HepG2 (cell line): ENCODE measurements at regions not wholly inside any gene's neighbourhood (a gene's known extent, or its start where the extent isn't known, plus 50 kb on each side); places are given as distances from the start of the nearest gene placed in this dataset.

Source experiments
- ATAC-seq: fragments of 200-7000 bp; cut with Tn5 transposase; 3 replicates; pipeline ENCODE4 v1.9.1; 2020; ENCODE audit warnings: mild to moderate bottlenecking, moderate library complexity
- BruUV-seq: library from RNA; stranded (reverse); fragments of 400-500 nt; replicated peaks from 2 replicates; lab custom pipeline; 2021; lab: Mats Ljungman, UMichigan
- CTCF ChIA-PET: fragments of 300-600 bp; formaldehyde crosslinking; extraction: SDS; loops from one replicate; lab custom pipeline; 2021; ENCODE audit warnings: low total read pairs, inconsistent platforms, low intra/inter-chr PET ratio; lab: Yijun Ruan, JAX
- POLR2A ChIA-PET: fragments of 350-600 bp; sonication (Branson Sonifier 250); formaldehyde crosslinking; loops from one replicate; lab custom pipeline; 2020; ENCODE audit warnings: antibody characterized with exemption, inconsistent platforms; lab: Yijun Ruan, JAX
- DNase-seq: peaks from one replicate; pipeline ENCODE4 v3.0.0-alpha.2; 2015; ENCODE audit warnings: low spot score
- FAIRE-seq: peaks from 3 replicates; lab custom pipeline; 2011; peaks lifted over from hg19 to GRCh38; lab: Jason Lieb, UNC
- H2AFZ ChIP-seq: one replicate; pipeline ENCODE4 v1.6.1; 2011; ENCODE audit warnings: low read length, inconsistent platforms
- H3K27ac ChIP-seq: fragments of 300-600 bp; 3 replicates; pipeline ENCODE4 v1.8.0; 2011; ENCODE audit warnings: mixed run types, mild to moderate bottlenecking, mixed read lengths, low read length, inconsistent platforms; ENCODE audit not compliant: insufficient read depth; ENCODE audit errors: extremely low read length
- H3K27me3 ChIP-seq, 2 experiments: fragments of 200-600 bp in 1 of 2; 2 replicates in 1 of 2; 3 replicates in 1 of 2; pipeline versions ENCODE4 v1.6.0 to v1.8.0; 2011; ENCODE audit warnings: low read length in 2 of 2, mild to moderate bottlenecking in 2 of 2, moderate library complexity in 2 of 2, inconsistent platforms in 1 of 2; ENCODE audit not compliant: insufficient read depth in 2 of 2, control insufficient read depth in 1 of 2
- H3K36me3 ChIP-seq, 2 experiments: fragments of 200-600 bp in 1 of 2; replicated peaks in 1 of 2; 2 replicates in 1 of 2; 3 replicates in 1 of 2; pipeline versions ENCODE4 v1.5.1 to v1.8.0; 2011; ENCODE audit warnings: low read length in 2 of 2, inconsistent platforms in 1 of 2; ENCODE audit not compliant: insufficient read depth in 2 of 2, control insufficient read depth in 1 of 2
- H3K4me1 ChIP-seq: 2 replicates; pipeline ENCODE4 v1.5.1; 2012; ENCODE audit warnings: low read length, inconsistent platforms; ENCODE audit not compliant: insufficient read depth
- H3K4me2 ChIP-seq: 2 replicates; pipeline ENCODE4 v1.6.0; 2011; ENCODE audit warnings: low read depth, low read length, inconsistent platforms
- H3K4me3 ChIP-seq, 3 experiments: fragments of 200-600 bp in 1 of 3; sonication (generic), shearing (Covaris generic) in 1 of 3; replicated peaks in 1 of 3; 2 replicates each; pipeline ENCODE4 v1.5.1; 2011 to 2016; ENCODE audit warnings: low read length in 3 of 3, inconsistent platforms in 2 of 3, low read depth in 2 of 3, mild to moderate bottlenecking in 2 of 3, control low read depth in 1 of 3, mixed read lengths in 1 of 3; ENCODE audit not compliant: insufficient read depth in 1 of 3
- H3K79me2 ChIP-seq: one replicate; pipeline ENCODE4 v1.6.1; 2011; ENCODE audit warnings: low read length, inconsistent platforms; ENCODE audit not compliant: insufficient read depth
- H3K9ac ChIP-seq: 2 replicates; pipeline ENCODE4 v1.6.0; 2011; ENCODE audit warnings: mild to moderate bottlenecking, low read depth, low read length, inconsistent platforms; ENCODE audit not compliant: insufficient read depth
- H3K9me3 ChIP-seq: 2 replicates; pipeline ENCODE4 v1.5.1; 2012; ENCODE audit warnings: mild to moderate bottlenecking, low read length
- H4K20me1 ChIP-seq: 2 replicates; pipeline ENCODE4 v1.6.0; 2011; ENCODE audit warnings: inconsistent platforms, mild to moderate bottlenecking, low read length, moderate library complexity; ENCODE audit not compliant: insufficient read depth
- CREBL2 ChIP-seq: sonication (generic); formaldehyde crosslinking; IDR thresholded peaks from 2 replicates; pipeline ENCODE4 v1.8.1; 2023; ENCODE audit warnings: missing genetic modification reagents, mild to moderate bottlenecking, borderline replicate concordance
- EEA1 ChIP-seq: sonication (generic); formaldehyde crosslinking; IDR thresholded peaks from 2 replicates; pipeline ENCODE4 v1.5.1; 2020; ENCODE audit warnings: mild to moderate bottlenecking, missing genetic modification reagents, borderline replicate concordance
- FOXJ3 ChIP-seq: sonication (generic); formaldehyde crosslinking; IDR thresholded peaks from 2 replicates; pipeline ENCODE4 v1.4.0; 2020; ENCODE audit warnings: missing genetic modification reagents, mild to moderate bottlenecking, borderline replicate concordance
- HMG20A ChIP-seq: IDR thresholded peaks from 2 replicates; pipeline ENCODE4 v1.6.1; 2016; ENCODE audit warnings: borderline replicate concordance
- MEF2D ChIP-seq: sonication (generic); formaldehyde crosslinking; IDR thresholded peaks from 2 replicates; pipeline ENCODE4 v1.5.1; 2020; ENCODE audit warnings: mild to moderate bottlenecking, missing genetic modification reagents
- NFYB ChIP-seq: sonication (generic); formaldehyde crosslinking; IDR thresholded peaks from 2 replicates; pipeline ENCODE4 v1.4.0; 2020; ENCODE audit warnings: missing genetic modification reagents
- REL ChIP-seq: sonication (generic); formaldehyde crosslinking; conservative IDR thresholded peaks from 2 replicates; pipeline ENCODE4 v1.8.0; 2022; ENCODE audit warnings: mild to moderate bottlenecking, missing genetic modification reagents, moderate library complexity
- ZBTB21 ChIP-seq: sonication (generic); formaldehyde crosslinking; IDR thresholded peaks from 2 replicates; pipeline ENCODE4 v1.4.0; 2020; ENCODE audit warnings: missing genetic modification reagents
- ZFP90 ChIP-seq: sonication (generic); formaldehyde crosslinking; IDR thresholded peaks from 2 replicates; pipeline ENCODE4 v1.8.0; 2022; ENCODE audit warnings: missing genetic modification reagents, mild to moderate bottlenecking, inconsistent platforms, borderline replicate concordance
- ZNF44 ChIP-seq: sonication (generic); formaldehyde crosslinking; IDR thresholded peaks from 2 replicates; pipeline ENCODE4 v1.5.1; 2020; ENCODE audit warnings: mild to moderate bottlenecking, missing genetic modification reagents
- ZNF564 ChIP-seq: sonication (generic); formaldehyde crosslinking; IDR thresholded peaks from 2 replicates; pipeline ENCODE4 v1.8.1; 2023; ENCODE audit warnings: mild to moderate bottlenecking, missing genetic modification reagents
- ZNF567 ChIP-seq: sonication (generic); formaldehyde crosslinking; IDR thresholded peaks from 2 replicates; pipeline ENCODE4 v1.8.1; 2023; ENCODE audit warnings: mild to moderate bottlenecking, missing genetic modification reagents, borderline replicate concordance
- ZSCAN31 ChIP-seq: sonication (generic); formaldehyde crosslinking; IDR thresholded peaks from 2 replicates; pipeline ENCODE4 v1.5.0; 2020; ENCODE audit warnings: low read depth, mild to moderate bottlenecking, missing genetic modification reagents
- WGBS: methylation state at CpG from one replicate; pipeline ENCODE4 v1.1.6; 2017; ENCODE audit warnings: low lambda C conversion rate; 5-methylcytosine and 5-hydroxymethylcytosine counted together
- in situ Hi-C: cut with HindIII; loops from 2 replicates; pipeline ENCODE4 v1.10.0; 2017; ENCODE audit warnings: low pct_unique_long_range_greater_than_20kb; ENCODE audit not compliant: extremely low pct_ligation_motif_present
- intact Hi-C: fragments of 100-400 bp; cut with micrococcal nuclease; formaldehyde crosslinking; loops from one replicate; pipeline ENCODE4 v1.10.0; 2022; ENCODE audit not compliant: unreplicated experiment

- H2AFZ ChIP-seq: no peak overlapping the region
- H3K9me3 ChIP-seq: no peaks in the 10 kb centered on the region
- FAIRE-seq (no peak), ATAC-seq (no peak), DNase-seq (no peak)
- no peak overlapping the region for H3K9ac ChIP-seq
- no peaks in the 10 kb centered on the region for H4K20me1 ChIP-seq
- H3K27ac ChIP-seq: no peak overlapping the region
- CTCF ChIA-PET: no interaction called here
- intact Hi-C loops: no loop called here
- TF ChIP-seq CREBL2 (no peak), ZNF44 (no peak), ZBTB21 (no peak), FOXJ3 (no peak), NFYB (CRISPR knock-in tag) (no peak), ZNF567 (CRISPR knock-in tag) (no peak), ZFP90 (CRISPR knock-in tag) (no peak), EEA1 (no peak), REL (CRISPR knock-in tag) (no peak), ZNF564 (CRISPR knock-in tag) (no peak), HMG20A (CRISPR knock-in tag) (no peak), MEF2D (CRISPR knock-in tag) (no peak), ZSCAN31 (no peak)
- no peak overlapping the region for H3K4me3 ChIP-seq
- H3K27me3 ChIP-seq: no peaks in the 10 kb centered on the region
- peaks cover 7% of the 10 kb centered on the region for H3K4me1 ChIP-seq
- no peak overlapping the region for H3K4me2 ChIP-seq
- H3K79me2 ChIP-seq: no peaks in the 10 kb centered on the region
- POLR2A ChIA-PET: no interaction called here
- in situ Hi-C loops: no loop called here
- BruUV-seq: no TSS peak
- WGBS: 50% methylated on average over 2 of the region's 7 CpGs
- H3K36me3 ChIP-seq: no peaks in the 10 kb centered on the region
These were observed 85.3 kb downstream of the CDC7 start for GRCh38 chr1:91585982-91586381.
